CD4-positive, alpha-beta T cell treated with Interleukin-4 for 1 hour (primary cell): ENCODE measurements at regions not wholly inside any gene's neighbourhood (a gene's known extent, or its start where the extent isn't known, plus 50 kb on each side); places are given as distances from the start of the nearest gene placed in this dataset.
A peak's percentile ranks its signal among the peaks of the same experiment; 100 is the strongest.
"Not testable (repeated sequence)": the region's sequence is repeated elsewhere in the genome, so short reads cannot be mapped to it uniquely, and the experiment has no call there.

ENCODE experiments used
- DNase-seq, 2 donors: peaks; one replicate each; pipeline ENCODE4 v3.0.0-alpha.2; 2020 to 2022

GRCh38 chr5:124902097-124902821, 155.8 kb upstream of the ZNF608 start:
- DNase-seq = peak; percentile 5 to 60

- DNase-seq = no peak
Observed at GRCh38 chr5:124905256-124906130, 159.1 kb upstream of the ZNF608 start.

GRCh38 chr5:124906339-124907097, 160.1 kb upstream of the ZNF608 start:
- DNase-seq = no peak

- no peak for DNase-seq
Observed at GRCh38 chr5:124907098-124907644, 160.7 kb upstream of the ZNF608 start.

GRCh38 chr5:124908581-124909451, 162.4 kb upstream of the ZNF608 start:
- no peak for DNase-seq

GRCh38 chr5:124909734-124910133, 163.3 kb upstream of the ZNF608 start:
- DNase-seq = no peak

GRCh38 chr5:124910354-124911016, 164.0 kb upstream of the ZNF608 start:
- no peak for DNase-seq

- DNase-seq = no peak
Observed at GRCh38 chr5:124912638-124913328, 166.3 kb upstream of the ZNF608 start.

GRCh38 chr5:124913329-124913653, 166.9 kb upstream of the ZNF608 start:
- DNase-seq = no peak

GRCh38 chr5:124916313-124916712, 169.9 kb upstream of the ZNF608 start:
- not testable (repeated sequence) for DNase-seq

GRCh38 chr5:124918618-124919017, 172.2 kb upstream of the ZNF608 start:
- DNase-seq = no peak

GRCh38 chr5:124919076-124919475, 172.6 kb upstream of the ZNF608 start:
- no peak for DNase-seq

GRCh38 chr5:124919747-124920525, 173.5 kb upstream of the ZNF608 start:
- no peak for DNase-seq

- no peak for DNase-seq
Observed at GRCh38 chr5:124920909-124921666, 174.6 kb upstream of the ZNF608 start.

- no peak for DNase-seq
Observed at GRCh38 chr5:124921694-124922093, 175.3 kb upstream of the ZNF608 start.

- no peak for DNase-seq
Observed at GRCh38 chr5:124922255-124922975, 176.0 kb upstream of the ZNF608 start.

- DNase-seq = no peak
Observed at GRCh38 chr5:124923131-124923530, 176.7 kb upstream of the ZNF608 start.

GRCh38 chr5:124924729-124925128, 178.3 kb upstream of the ZNF608 start:
- DNase-seq = no peak

- no peak for DNase-seq
Observed at GRCh38 chr5:124927735-124928134, 181.3 kb upstream of the ZNF608 start.
